ENCODE measurements at regions not wholly inside any gene's neighbourhood (a gene's known extent, or its start where the extent isn't known, plus 50 kb on each side); places are given as distances from the start of the nearest gene placed in this dataset.

GRCh38 chr20:60131375-60131774 is 173.2 kb downstream of the CDH26 start:
- TF ChIP-seq CTCF (IDR thresholded peaks at IDR 0.05; ENCODE audit: partially characterized antibody, unreplicated experiment): no peak
- Mint-ChIP-seq H3K4me1 (ENCODE audit: low read depth, unreplicated experiment) (peaks cover 3% of the 10 kb centered on the region), H3K27me3 (ENCODE audit: unreplicated experiment) (peaks cover 3% of the 10 kb centered on the region), H3K9me3 (ENCODE audit: unreplicated experiment) (peaks cover 3% of the 10 kb centered on the region), H3K27ac (ENCODE audit: unreplicated experiment) (no peak overlapping the region), H3K36me3 (ENCODE audit: unreplicated experiment) (peaks cover 6% of the 10 kb centered on the region), H3K4me3 (ENCODE audit: unreplicated experiment) (no peak overlapping the region)
- no peak for DNase-seq

GRCh38 chr20:60132162-60132826 is 174.1 kb downstream of the CDH26 start:
- no peak overlapping the region for H3K4me3 Mint-ChIP-seq (ENCODE audit: unreplicated experiment)
- H3K4me1 Mint-ChIP-seq (ENCODE audit: low read depth, unreplicated experiment): peaks cover 3% of the 10 kb centered on the region
- no peak for TF ChIP-seq CTCF (IDR thresholded peaks at IDR 0.05; ENCODE audit: partially characterized antibody, unreplicated experiment)
- DNase-seq: no peak
- peaks cover 3% of the 10 kb centered on the region for H3K27me3 Mint-ChIP-seq (ENCODE audit: unreplicated experiment)
- peaks cover 6% of the 10 kb centered on the region for H3K36me3 Mint-ChIP-seq (ENCODE audit: unreplicated experiment)
- H3K9me3 Mint-ChIP-seq (ENCODE audit: unreplicated experiment): peaks cover 3% of the 10 kb centered on the region
- no peak overlapping the region for H3K27ac Mint-ChIP-seq (ENCODE audit: unreplicated experiment)

- no peak for TF ChIP-seq CTCF (IDR thresholded peaks at IDR 0.05; ENCODE audit: partially characterized antibody, unreplicated experiment)
- no peak for DNase-seq
- peaks cover 3% of the 10 kb centered on the region for H3K27me3 Mint-ChIP-seq (ENCODE audit: unreplicated experiment)
- peaks cover 6% of the 10 kb centered on the region for H3K36me3 Mint-ChIP-seq (ENCODE audit: unreplicated experiment)
- no peak overlapping the region for H3K4me3 Mint-ChIP-seq (ENCODE audit: unreplicated experiment)
- H3K27ac Mint-ChIP-seq (ENCODE audit: unreplicated experiment): no peak overlapping the region
- peaks cover 3% of the 10 kb centered on the region for H3K4me1 Mint-ChIP-seq (ENCODE audit: low read depth, unreplicated experiment)
- peaks cover 3% of the 10 kb centered on the region for H3K9me3 Mint-ChIP-seq (ENCODE audit: unreplicated experiment)
Measured at GRCh38 chr20:60132827-60133670, 174.8 kb downstream of the CDH26 start.

GRCh38 chr20:60135276-60135675 is 177.1 kb downstream of the CDH26 start:
- no peak for DNase-seq
- Mint-ChIP-seq H3K27me3 (ENCODE audit: unreplicated experiment) (peaks cover 3% of the 10 kb centered on the region), H3K36me3 (ENCODE audit: unreplicated experiment) (peaks cover 6% of the 10 kb centered on the region), H3K9me3 (ENCODE audit: unreplicated experiment) (peaks cover 3% of the 10 kb centered on the region), H3K4me1 (ENCODE audit: low read depth, unreplicated experiment) (no peaks in the 10 kb centered on the region), H3K27ac (ENCODE audit: unreplicated experiment) (no peak overlapping the region), H3K4me3 (ENCODE audit: unreplicated experiment) (no peak overlapping the region)
- no peak for TF ChIP-seq CTCF (IDR thresholded peaks at IDR 0.05; ENCODE audit: partially characterized antibody, unreplicated experiment)
